Stimulated activated CD4-positive, alpha-beta T cell treated with anti-CD3 and anti-CD28 coated beads, Interleukin-1b, Interleukin-23, amount 100 ng/mL, for 1 hour (primary cell): ENCODE measurements at regions not wholly inside any gene's neighbourhood (a gene's known extent, or its start where the extent isn't known, plus 50 kb on each side); places are given as distances from the start of the nearest gene placed in this dataset.
"Not testable (repeated sequence)": the region's sequence is repeated elsewhere in the genome, so short reads cannot be mapped to it uniquely, and the experiment has no call there.

ENCODE experiments used
- DNase-seq, 2 donors: peaks; one replicate each; pipeline ENCODE4 v3.0.0-alpha.2; 2020; ENCODE audit warnings: low read depth in 2 of 2

GRCh38 chr2:160792837-160793236 is 299.2 kb upstream of the RBMS1 start:
- no peak for DNase-seq

- no peak for DNase-seq
Measured at GRCh38 chr2:160794926-160795325, 301.3 kb upstream of the RBMS1 start.

GRCh38 chr2:160803881-160804280 is 310.3 kb upstream of the RBMS1 start:
- DNase-seq = no peak

- no peak for DNase-seq
Measured at GRCh38 chr2:160810406-160810805, 316.8 kb upstream of the RBMS1 start.

- no peak for DNase-seq
Measured at GRCh38 chr2:160812830-160813505, 319.4 kb upstream of the RBMS1 start.

- no peak for DNase-seq
Measured at GRCh38 chr2:160813506-160813858, 319.9 kb upstream of the RBMS1 start.

GRCh38 chr2:160816916-160817499 is 323.4 kb upstream of the RBMS1 start:
- DNase-seq = no peak

- no peak for DNase-seq
Measured at GRCh38 chr2:160820691-160821090, 327.1 kb upstream of the RBMS1 start.

GRCh38 chr2:160822006-160822405 is 328.4 kb upstream of the RBMS1 start:
- no peak for DNase-seq

GRCh38 chr2:160825433-160825832 is 331.8 kb upstream of the RBMS1 start:
- DNase-seq = no peak

- DNase-seq = no peak
Measured at GRCh38 chr2:160826496-160826895, 332.9 kb upstream of the RBMS1 start.

GRCh38 chr2:160828076-160828475 is 332.2 kb upstream of the TANK start:
- no peak for DNase-seq

GRCh38 chr2:160832381-160832780 is 327.8 kb upstream of the TANK start:
- not testable (repeated sequence) for DNase-seq

- DNase-seq = no peak
Measured at GRCh38 chr2:160835166-160835565, 325.1 kb upstream of the TANK start.

- no peak for DNase-seq
Measured at GRCh38 chr2:160836755-160837154, 323.5 kb upstream of the TANK start.

GRCh38 chr2:160837416-160837815 is 322.8 kb upstream of the TANK start:
- DNase-seq = no peak

- DNase-seq = no peak
Measured at GRCh38 chr2:160838147-160838546, 322.1 kb upstream of the TANK start.

- DNase-seq = no peak
Measured at GRCh38 chr2:160838691-160839090, 321.5 kb upstream of the TANK start.

GRCh38 chr2:160842286-160842685 is 317.9 kb upstream of the TANK start:
- no peak for DNase-seq

GRCh38 chr2:160859096-160859495 is 301.1 kb upstream of the TANK start:
- DNase-seq = no peak

- DNase-seq = no peak
Measured at GRCh38 chr2:160862226-160862625, 298.0 kb upstream of the TANK start.

GRCh38 chr2:160868891-160869290 is 291.3 kb upstream of the TANK start:
- no peak for DNase-seq

GRCh38 chr2:160869411-160869810 is 290.8 kb upstream of the TANK start:
- no peak for DNase-seq
